ENCODE measurements at regions not wholly inside any gene's neighbourhood (a gene's known extent, or its start where the extent isn't known, plus 50 kb on each side); places are given as distances from the start of the nearest gene placed in this dataset.

- TF ChIP-seq CTCF (IDR thresholded peaks at IDR 0.05; ENCODE audit: insufficient read depth, low read length, poor library complexity, severe bottlenecking) (no peak), EZH2phosphoT487 (conservative IDR thresholded peaks at IDR 0.05; ENCODE audit: low read length) (no peak)
These were observed 54.7 kb upstream of the TRIM67 start for GRCh38 chr1:231107151-231107550.
